HepG2 (cell line): ENCODE measurements at regions not wholly inside any gene's neighbourhood (a gene's known extent, or its start where the extent isn't known, plus 50 kb on each side); places are given as distances from the start of the nearest gene placed in this dataset.

Source experiments
- ARNT ChIP-seq: fragments of 450-650 bp; IDR thresholded peaks from 2 replicates; pipeline ENCODE4 v1.6.1; 2017
- CTCF ChIP-seq: sonication (generic); formaldehyde crosslinking; IDR thresholded peaks from 2 replicates; pipeline ENCODE4 v1.5.0; 2020; ENCODE audit warnings: mild to moderate bottlenecking, missing genetic modification reagents, moderate library complexity
- HDAC1 ChIP-seq: sonication (generic); formaldehyde crosslinking; IDR thresholded peaks from 2 replicates; pipeline ENCODE4 v1.5.1; 2020; ENCODE audit warnings: mild to moderate bottlenecking, missing genetic modification reagents
- SIN3A ChIP-seq: IDR thresholded peaks from 2 replicates; pipeline ENCODE4 v1.6.1; 2011; ENCODE audit warnings: low read depth, mild to moderate bottlenecking, control low read depth, low read length, borderline replicate concordance

GRCh38 chr10:21171936-21172541 is 274.9 kb upstream of the NEBL start:
- no peak for TF ChIP-seq SIN3A
- no peak for TF ChIP-seq ARNT
- no peak for TF ChIP-seq CTCF (CRISPR knock-in tag)
- no peak for TF ChIP-seq HDAC1 (CRISPR knock-in tag)
